ENCODE measurements at regions not wholly inside any gene's neighbourhood (a gene's known extent, or its start where the extent isn't known, plus 50 kb on each side); places are given as distances from the start of the nearest gene placed in this dataset.

GRCh38 chrX:130974323-130974722 lies 71.3 kb upstream of the ENOX2 start:
- no peak for DNase-seq (ENCODE audit: low read depth in 2 of 2)

- peak in 1 of 2 donors; percentile 12 for DNase-seq (ENCODE audit: low read depth in 2 of 2)
Measured at GRCh38 chrX:130975947-130976346, 72.9 kb upstream of the ENOX2 start.

GRCh38 chrX:130981836-130982235 lies 76.3 kb upstream of the ARHGAP36 start:
- DNase-seq (ENCODE audit: low read depth in 2 of 2): no peak

- no peak for DNase-seq (ENCODE audit: low read depth in 2 of 2)
Measured at GRCh38 chrX:130984782-130985181, 73.4 kb upstream of the ARHGAP36 start.

- DNase-seq (ENCODE audit: low read depth in 2 of 2): no peak
Measured at GRCh38 chrX:130987241-130987640, 70.9 kb upstream of the ARHGAP36 start.

GRCh38 chrX:130990723-130991122 lies 67.4 kb upstream of the ARHGAP36 start:
- no peak for DNase-seq (ENCODE audit: low read depth in 2 of 2)

GRCh38 chrX:130994671-130995070 lies 63.5 kb upstream of the ARHGAP36 start:
- peak in 1 of 2 donors; percentile 1 for DNase-seq (ENCODE audit: low read depth in 2 of 2)

- no peak for DNase-seq (ENCODE audit: low read depth in 2 of 2)
Measured at GRCh38 chrX:130995439-130995838, 62.7 kb upstream of the ARHGAP36 start.

- no peak for DNase-seq (ENCODE audit: low read depth in 2 of 2)
Measured at GRCh38 chrX:130997314-130997713, 60.8 kb upstream of the ARHGAP36 start.

GRCh38 chrX:130999360-130999759 lies 58.8 kb upstream of the ARHGAP36 start:
- no peak for DNase-seq (ENCODE audit: low read depth in 2 of 2)

Data from stimulated activated CD4-positive, alpha-beta T cell treated with anti-CD3 and anti-CD28 coated beads, Interleukin-1b, Interleukin-23, amount 100 ng/mL, for 4 hours (primary cell).